Natural killer cell (primary cell): ENCODE measurements at regions not wholly inside any gene's neighbourhood (a gene's known extent, or its start where the extent isn't known, plus 50 kb on each side); places are given as distances from the start of the nearest gene placed in this dataset.

Experiments used
- ATAC-seq, 3 donors: fragments of 150-1000 bp in 2 of 3; fragments of 200-7000 bp in 1 of 3; cut with Tn5 transposase; 1 replicate in 1 of 3; 2 replicates in 2 of 3; pipeline ENCODE4 v1.10.0; 2021; ENCODE audit warnings: mild to moderate bottlenecking in 2 of 3, moderate library complexity in 2 of 3
- DNase-seq, 2 donors: peaks; one replicate each; pipeline versions ENCODE4 v3.0.0 to v3.0.0-alpha.2; 2013 to 2021; ENCODE audit warnings: mixed read lengths in 1 of 2
- H3K27ac ChIP-seq: one replicate; pipeline ENCODE4 v1.5.1; 2013; ENCODE audit warnings: mild to moderate bottlenecking, low read length
- H3K27me3 ChIP-seq: one replicate; pipeline ENCODE4 v1.6.1; 2013; ENCODE audit warnings: low read length; ENCODE audit not compliant: control insufficient read depth, insufficient read depth
- H3K36me3 ChIP-seq: one replicate; pipeline ENCODE4 v1.6.1; 2013; ENCODE audit warnings: low read length; ENCODE audit not compliant: control insufficient read depth, insufficient read depth
- H3K4me1 ChIP-seq: one replicate; pipeline ENCODE4 v1.6.1; 2013; ENCODE audit warnings: low read length; ENCODE audit not compliant: control insufficient read depth, insufficient read depth
- H3K4me3 ChIP-seq: one replicate; pipeline ENCODE4 v1.5.1; 2013; ENCODE audit warnings: low read length
- H3K9me3 ChIP-seq: one replicate; pipeline ENCODE4 v1.6.1; 2013; ENCODE audit warnings: low read length; ENCODE audit not compliant: control insufficient read depth, insufficient read depth
- H3K27ac Mint-ChIP-seq, 2 donors: one replicate each; pipeline ENCODE4 v1.8.0; 2022; ENCODE audit warnings: mild to moderate bottlenecking in 2 of 2, mixed read lengths in 2 of 2, moderate library complexity in 1 of 2
- H3K27me3 Mint-ChIP-seq, 2 donors: one replicate each; pipeline ENCODE4 v1.8.0; 2022; ENCODE audit warnings: low read depth in 2 of 2, mixed read lengths in 2 of 2
- H3K36me3 Mint-ChIP-seq: one replicate; pipeline ENCODE4 v1.8.0; 2022; ENCODE audit warnings: mixed read lengths
- H3K4me1 Mint-ChIP-seq, 2 donors: one replicate each; pipeline ENCODE4 v1.8.0; 2022; ENCODE audit warnings: mixed read lengths in 2 of 2
- H3K4me3 Mint-ChIP-seq: one replicate; pipeline ENCODE4 v1.8.0; 2022; ENCODE audit warnings: mild to moderate bottlenecking, moderate library complexity, mixed read lengths
- H3K9me3 Mint-ChIP-seq, 2 donors: one replicate each; pipeline ENCODE4 v1.8.0; 2022; ENCODE audit warnings: mixed read lengths in 2 of 2
- CTCF ChIP-seq: fragments of 200-600 bp; IDR thresholded peaks from one replicate; pipeline ENCODE4 v1.8.0; 2022; ENCODE audit warnings: antibody characterized with exemption
- WGBS: methylation state at CpG from one replicate; pipeline ENCODE4 v1.1.7; 2013; ENCODE audit warnings: missing lambda C conversion rate; ENCODE audit not compliant: insufficient coverage; 5-methylcytosine and 5-hydroxymethylcytosine counted together
- intact Hi-C: fragments of 100-400 bp; cut with micrococcal nuclease; formaldehyde crosslinking; loops from one replicate; pipeline ENCODE4 v1.14.2; 2022

DNA sequence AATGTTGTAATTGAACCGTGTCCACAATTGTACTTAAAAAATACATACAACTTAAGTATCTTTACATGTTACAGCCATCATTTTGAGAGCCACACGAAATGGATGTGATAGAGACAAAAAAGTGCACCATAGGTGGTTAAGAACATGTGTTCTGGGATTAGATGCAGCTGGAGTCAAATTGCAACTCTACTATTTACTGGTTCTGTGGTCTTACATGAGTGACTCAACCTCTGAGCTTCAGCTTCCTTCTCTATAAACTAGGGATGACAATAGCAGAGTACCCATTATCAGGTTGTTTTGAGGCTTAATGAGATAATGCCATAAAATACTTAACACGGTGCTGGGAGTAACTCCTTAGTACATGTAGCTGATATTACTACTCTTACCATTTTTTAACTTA, 130.4 kb downstream of the IDS start:
- H3K27ac Mint-ChIP-seq, result no peak overlapping the region
- H3K36me3 ChIP-seq, result no peaks in the 10 kb centered on the region
- peaks cover 0 to 19% of the 10 kb centered on the region in 2 donors for H3K27me3 Mint-ChIP-seq
- no peak for TF ChIP-seq CTCF
- 100% methylated on average over 1 of the region's 3 CpGs for WGBS
- H3K9me3 Mint-ChIP-seq, result no peaks in the 10 kb centered on the region
- no peak overlapping the region for H3K4me3 ChIP-seq
- H3K36me3 Mint-ChIP-seq, result no peaks in the 10 kb centered on the region
- no peaks in the 10 kb centered on the region for H3K9me3 ChIP-seq
- intact Hi-C loops, result no loop called here
- H3K4me1 ChIP-seq, result no peaks in the 10 kb centered on the region
- no peak for DNase-seq
- no peaks in the 10 kb centered on the region for H3K4me1 Mint-ChIP-seq
- no peak overlapping the region for H3K27ac ChIP-seq
- no peak overlapping the region for H3K4me3 Mint-ChIP-seq
- no peak for ATAC-seq
- H3K27me3 ChIP-seq, result no peaks in the 10 kb centered on the region

DNA sequence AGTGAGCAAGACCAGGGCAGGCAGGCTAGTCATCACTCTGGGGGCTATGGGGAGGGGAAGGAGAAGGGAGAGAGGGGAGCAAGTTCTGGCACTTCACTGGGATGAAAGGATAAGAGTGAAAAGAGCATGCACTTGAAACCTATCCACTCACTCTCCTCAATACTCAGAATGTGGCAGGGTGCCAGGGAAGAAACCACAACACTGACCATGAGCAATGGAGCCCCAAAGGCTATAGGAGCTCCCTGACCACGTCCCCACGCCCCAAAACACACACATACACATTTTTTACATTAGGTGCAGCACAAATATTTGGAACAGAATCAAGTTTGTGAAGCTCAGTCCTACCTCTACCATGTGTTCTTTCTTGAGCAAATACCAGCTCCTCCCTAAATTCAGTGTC, 132.2 kb downstream of the IDS start:
- Histone ChIP-seq H3K36me3 (no peaks in the 10 kb centered on the region), H3K4me1 (no peaks in the 10 kb centered on the region), H3K27ac (no peak overlapping the region), H3K4me3 (no peak overlapping the region), H3K27me3 (no peaks in the 10 kb centered on the region), H3K9me3 (no peaks in the 10 kb centered on the region)
- H3K4me3 Mint-ChIP-seq, result no peak overlapping the region
- TF ChIP-seq CTCF, result no peak
- intact Hi-C loops, result no loop called here
- H3K27me3 Mint-ChIP-seq, result peaks cover 0 to 19% of the 10 kb centered on the region in 2 donors
- H3K9me3 Mint-ChIP-seq, result no peaks in the 10 kb centered on the region
- no peak for ATAC-seq
- H3K4me1 Mint-ChIP-seq, result no peaks in the 10 kb centered on the region
- no peak overlapping the region for H3K27ac Mint-ChIP-seq
- DNase-seq, result no peak
- H3K36me3 Mint-ChIP-seq, result no peaks in the 10 kb centered on the region
- 50% methylated on average over 2 of the region's 2 CpGs for WGBS

- intact Hi-C loops, result no loop called here
- Histone ChIP-seq H3K27ac (no peak overlapping the region), H3K4me3 (no peak overlapping the region), H3K9me3 (no peaks in the 10 kb centered on the region), H3K36me3 (no peaks in the 10 kb centered on the region), H3K27me3 (no peaks in the 10 kb centered on the region), H3K4me1 (no peaks in the 10 kb centered on the region)
- Mint-ChIP-seq H3K4me1 (no peaks in the 10 kb centered on the region), H3K27me3 (peaks cover 0 to 19% of the 10 kb centered on the region in 2 donors), H3K36me3 (no peaks in the 10 kb centered on the region), H3K4me3 (no peak overlapping the region), H3K9me3 (no peaks in the 10 kb centered on the region), H3K27ac (no peak overlapping the region)
- WGBS, result 80% methylated on average over 1 of the region's 3 CpGs
- ATAC-seq (no peak), DNase-seq (no peak)
- no peak for TF ChIP-seq CTCF
These were observed 133.1 kb downstream of the IDS start for GRCh38 chrX:149371986-149372385.

GRCh38 chrX:149370097-149370496, 135.0 kb downstream of the IDS start:
- H3K27me3 Mint-ChIP-seq, result peaks cover 0 to 19% of the 10 kb centered on the region in 2 donors
- no peaks in the 10 kb centered on the region for H3K9me3 ChIP-seq
- no peak for ATAC-seq
- H3K36me3 ChIP-seq, result no peaks in the 10 kb centered on the region
- no peak for DNase-seq
- no peak overlapping the region for H3K27ac ChIP-seq
- H3K27me3 ChIP-seq, result no peaks in the 10 kb centered on the region
- H3K4me3 Mint-ChIP-seq, result no peak overlapping the region
- no peaks in the 10 kb centered on the region for H3K9me3 Mint-ChIP-seq
- intact Hi-C loops, result no loop called here
- TF ChIP-seq CTCF, result no peak
- 94% methylated on average over 5 of the region's 6 CpGs for WGBS
- no peak overlapping the region for H3K27ac Mint-ChIP-seq
- no peak overlapping the region for H3K4me3 ChIP-seq
- H3K4me1 ChIP-seq, result no peaks in the 10 kb centered on the region
- H3K4me1 Mint-ChIP-seq, result no peaks in the 10 kb centered on the region
- no peaks in the 10 kb centered on the region for H3K36me3 Mint-ChIP-seq
